ENCODE measurements at regions not wholly inside any gene's neighbourhood (a gene's known extent, or its start where the extent isn't known, plus 50 kb on each side); places are given as distances from the start of the nearest gene placed in this dataset.

GRCh38 chr2:180077295-180077906, 70.3 kb upstream of the CWC22 start:
- no peak overlapping the region for H3K27ac ChIP-seq
- 0 to 32% (median 16%) methylated on average over 1 to 3 of the region's 3 CpGs for WGBS, 10 experiments
- in situ Hi-C loops (cut with MboI; ENCODE audit: low pct_unique_long_range_greater_than_20kb in 2 of 9, low sequenced_read_pairs in 9 of 9, unreplicated experiment in 9 of 9), result loop anchor here in 1 of 9 experiments (25.0 kb wide), 1 partner anchor 240 kb away; no protein-coding TSS in a partner anchor
- H3K4me3 ChIP-seq, result no peak overlapping the region
- ATAC-seq (replicated peaks in 6 of 8), result peak in 4 of 8 experiments; percentile 28 to 67 (median 62)
- no peaks in the 10 kb centered on the region for H3K4me1 ChIP-seq (replicated peaks in 1 of 2)

- no peak overlapping the region for H3K4me3 ChIP-seq
- ATAC-seq (replicated peaks in 6 of 8), result peak in 2 of 8 experiments; percentile 77 to 85
- no peaks in the 10 kb centered on the region for H3K4me1 ChIP-seq (replicated peaks in 1 of 2)
- WGBS, 10 experiments, result 50 to 96% (median 81%) methylated on average over 2 to 4 of the region's 4 CpGs; no CpG with 5 or more reads in 6 of the 10 experiments
- in situ Hi-C loops (cut with MboI; ENCODE audit: low pct_unique_long_range_greater_than_20kb in 2 of 9, low sequenced_read_pairs in 9 of 9, unreplicated experiment in 9 of 9), result loop anchor here in 1 of 9 experiments (25.0 kb wide), 1 partner anchor 239 kb away; no protein-coding TSS in a partner anchor
- H3K27ac ChIP-seq, result no peak overlapping the region
Observed at GRCh38 chr2:180075870-180076269, 68.8 kb upstream of the CWC22 start.

- WGBS, 10 experiments, result 29 to 100% (median 72%) methylated on average over 1 to 3 of the region's 3 CpGs; no CpG with 5 or more reads in 4 of the 10 experiments
- Histone ChIP-seq H3K4me3 (no peak overlapping the region), H3K4me1 (replicated peaks in 1 of 2) (no peaks in the 10 kb centered on the region), H3K27ac (no peak overlapping the region)
- in situ Hi-C loops (cut with MboI; ENCODE audit: low pct_unique_long_range_greater_than_20kb in 2 of 9, low sequenced_read_pairs in 9 of 9, unreplicated experiment in 9 of 9), result loop anchor here in 1 of 9 experiments (25.0 kb wide), 1 partner anchor 234 kb away; no protein-coding TSS in a partner anchor
- no peak for ATAC-seq (replicated peaks in 6 of 8)
Observed at GRCh38 chr2:180071797-180072196, 64.7 kb upstream of the CWC22 start.

GRCh38 chr2:180063494-180064092, 56.5 kb upstream of the CWC22 start:
- Histone ChIP-seq H3K4me1 (replicated peaks in 1 of 2) (no peaks in the 10 kb centered on the region), H3K4me3 (no peak overlapping the region), H3K27ac (no peak overlapping the region)
- 0 to 100% (median 81%) methylated on average over 1 to 5 of the region's 5 CpGs; no CpG with 5 or more reads in 2 of the 10 experiments for WGBS, 10 experiments
- in situ Hi-C loops (cut with MboI; ENCODE audit: low pct_unique_long_range_greater_than_20kb in 2 of 9, low sequenced_read_pairs in 9 of 9, unreplicated experiment in 9 of 9), result loop anchor here in 1 of 9 experiments (25.0 kb wide), 1 partner anchor 226 kb away; no protein-coding TSS in a partner anchor
- peak in 3 of 8 experiments; percentile 56 to 89 (median 78) for ATAC-seq (replicated peaks in 6 of 8)

GRCh38 chr2:180062178-180062577, 55.1 kb upstream of the CWC22 start:
- Histone ChIP-seq H3K27ac (no peak overlapping the region), H3K4me3 (no peak overlapping the region), H3K4me1 (replicated peaks in 1 of 2) (no peaks in the 10 kb centered on the region)
- ATAC-seq (replicated peaks in 6 of 8), result no peak
- in situ Hi-C loops (cut with MboI; ENCODE audit: low pct_unique_long_range_greater_than_20kb in 2 of 9, low sequenced_read_pairs in 9 of 9, unreplicated experiment in 9 of 9), result loop anchor here in 1 of 9 experiments (25.0 kb wide), 1 partner anchor 225 kb away; no protein-coding TSS in a partner anchor
- 68 to 100% (median 89%) methylated on average over 1 to 4 of the region's 4 CpGs; no CpG with 5 or more reads in 2 of the 10 experiments for WGBS, 10 experiments

GRCh38 chr2:180061546-180061945, 54.4 kb upstream of the CWC22 start:
- no peak for ATAC-seq (replicated peaks in 6 of 8)
- no peak overlapping the region for H3K27ac ChIP-seq
- peaks cover 0 to 2% of the 10 kb centered on the region in 2 donors for H3K4me1 ChIP-seq (replicated peaks in 1 of 2)
- WGBS, 10 experiments, result 51% methylated on average over 2 of the region's 3 CpGs; no CpG with 5 or more reads in 9 of the 10 experiments
- no peak overlapping the region for H3K4me3 ChIP-seq
- in situ Hi-C loops (cut with MboI; ENCODE audit: low pct_unique_long_range_greater_than_20kb in 2 of 9, low sequenced_read_pairs in 9 of 9, unreplicated experiment in 9 of 9), result loop anchor here in 1 of 9 experiments (25.0 kb wide), 1 partner anchor 224 kb away; no protein-coding TSS in a partner anchor

GRCh38 chr2:180061085-180061484, 54.0 kb upstream of the CWC22 start:
- Histone ChIP-seq H3K4me3 (no peak overlapping the region), H3K27ac (no peak overlapping the region), H3K4me1 (replicated peaks in 1 of 2) (peaks cover 0 to 7% of the 10 kb centered on the region in 2 donors)
- ATAC-seq (replicated peaks in 6 of 8), result no peak
- 25 to 86% (median 69%) methylated on average over 1 to 11 of the region's 11 CpGs; no CpG with 5 or more reads in 5 of the 10 experiments for WGBS, 10 experiments
- in situ Hi-C loops (cut with MboI; ENCODE audit: low pct_unique_long_range_greater_than_20kb in 2 of 9, low sequenced_read_pairs in 9 of 9, unreplicated experiment in 9 of 9), result loop anchor here in 1 of 9 experiments (25.0 kb wide), 1 partner anchor 224 kb away; no protein-coding TSS in a partner anchor

- 17 to 88% (median 67%) methylated on average over 1 to 4 of the region's 4 CpGs; no CpG with 5 or more reads in 3 of the 10 experiments for WGBS, 10 experiments
- no peak for ATAC-seq (replicated peaks in 6 of 8)
- in situ Hi-C loops (cut with MboI; ENCODE audit: low pct_unique_long_range_greater_than_20kb in 2 of 9, low sequenced_read_pairs in 9 of 9, unreplicated experiment in 9 of 9), result loop anchor here in 1 of 9 experiments (25.0 kb wide), 1 partner anchor 222 kb away; no protein-coding TSS in a partner anchor
- Histone ChIP-seq H3K27ac (no peak overlapping the region), H3K4me3 (no peak overlapping the region), H3K4me1 (replicated peaks in 1 of 2) (peaks cover 0 to 11% of the 10 kb centered on the region in 2 donors)
Observed at GRCh38 chr2:180058993-180059392, 51.9 kb upstream of the CWC22 start.

- no peak for ATAC-seq (replicated peaks in 6 of 8)
- Histone ChIP-seq H3K4me3 (no peak overlapping the region), H3K27ac (no peak overlapping the region), H3K4me1 (replicated peaks in 1 of 2) (peaks cover 0 to 11% of the 10 kb centered on the region in 2 donors)
- 46 to 100% (median 81%) methylated on average over 1 to 9 of the region's 10 CpGs for WGBS, 10 experiments
- in situ Hi-C loops (cut with MboI; ENCODE audit: low pct_unique_long_range_greater_than_20kb in 2 of 9, low sequenced_read_pairs in 9 of 9, unreplicated experiment in 9 of 9), result loop anchor here in 1 of 9 experiments (25.0 kb wide), 1 partner anchor 221 kb away; no protein-coding TSS in a partner anchor
Observed at GRCh38 chr2:180057706-180058412, 50.8 kb upstream of the CWC22 start.
